NB4 (cell line): ENCODE measurements at regions not wholly inside any gene's neighbourhood (a gene's known extent, or its start where the extent isn't known, plus 50 kb on each side); places are given as distances from the start of the nearest gene placed in this dataset.

Source experiments
- DNase-seq: peaks from one replicate; pipeline ENCODE4 v3.0.0; 2010; ENCODE audit warnings: low read depth
- H3K4me3 ChIP-seq: one replicate; pipeline ENCODE4 v1.5.1; 2011; ENCODE audit warnings: mild to moderate bottlenecking, low read depth, low read length, moderate library complexity
- MYC ChIP-seq: IDR thresholded peaks from 2 replicates; pipeline ENCODE4 v1.6.1; 2011; ENCODE audit warnings: low read depth, low read length
- POLR2A ChIP-seq: IDR thresholded peaks from 2 replicates; pipeline ENCODE4 v1.6.1; 2011; ENCODE audit warnings: mild to moderate bottlenecking; ENCODE audit not compliant: insufficient read length; ENCODE audit errors: extremely low read depth
- TF ChIP-seq, protein P1 (sequence below): IDR thresholded peaks from one replicate; pipeline ENCODE4 v1.5.1; 2012; ENCODE audit warnings: low read depth, low read length
- TF ChIP-seq, protein P2 (sequence below): IDR thresholded peaks from 2 replicates; pipeline ENCODE4 v1.6.1; 2011; ENCODE audit warnings: low read depth, low read length

DNA sequence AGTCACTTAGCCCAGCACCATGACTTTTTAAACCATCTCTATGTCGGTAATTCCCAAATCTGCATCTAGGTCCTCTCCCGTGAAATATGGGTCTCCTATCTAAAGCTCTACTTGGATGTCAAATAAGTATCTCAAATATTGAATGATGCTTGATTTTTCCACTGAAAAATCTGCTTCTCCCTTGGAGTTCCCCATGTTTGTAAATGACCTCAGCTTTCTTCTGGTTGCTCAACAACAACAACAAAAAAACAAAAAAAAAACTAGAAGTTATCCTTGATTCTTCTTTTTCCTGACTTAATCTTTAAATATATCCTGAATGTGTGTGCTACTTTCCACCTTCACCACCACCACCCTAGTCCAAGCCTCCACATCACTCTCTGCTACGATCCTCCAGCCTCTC lies 307.5 kb upstream of the UBE2E2 start:
- DNase-seq: no peak
- H3K4me3 ChIP-seq: no peak overlapping the region
- TF ChIP-seq MYC (no peak), POLR2A (no peak)
- TF ChIP-seq, protein P1, sequence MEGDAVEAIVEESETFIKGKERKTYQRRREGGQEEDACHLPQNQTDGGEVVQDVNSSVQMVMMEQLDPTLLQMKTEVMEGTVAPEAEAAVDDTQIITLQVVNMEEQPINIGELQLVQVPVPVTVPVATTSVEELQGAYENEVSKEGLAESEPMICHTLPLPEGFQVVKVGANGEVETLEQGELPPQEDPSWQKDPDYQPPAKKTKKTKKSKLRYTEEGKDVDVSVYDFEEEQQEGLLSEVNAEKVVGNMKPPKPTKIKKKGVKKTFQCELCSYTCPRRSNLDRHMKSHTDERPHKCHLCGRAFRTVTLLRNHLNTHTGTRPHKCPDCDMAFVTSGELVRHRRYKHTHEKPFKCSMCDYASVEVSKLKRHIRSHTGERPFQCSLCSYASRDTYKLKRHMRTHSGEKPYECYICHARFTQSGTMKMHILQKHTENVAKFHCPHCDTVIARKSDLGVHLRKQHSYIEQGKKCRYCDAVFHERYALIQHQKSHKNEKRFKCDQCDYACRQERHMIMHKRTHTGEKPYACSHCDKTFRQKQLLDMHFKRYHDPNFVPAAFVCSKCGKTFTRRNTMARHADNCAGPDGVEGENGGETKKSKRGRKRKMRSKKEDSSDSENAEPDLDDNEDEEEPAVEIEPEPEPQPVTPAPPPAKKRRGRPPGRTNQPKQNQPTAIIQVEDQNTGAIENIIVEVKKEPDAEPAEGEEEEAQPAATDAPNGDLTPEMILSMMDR: no peak
- TF ChIP-seq, protein P2, sequence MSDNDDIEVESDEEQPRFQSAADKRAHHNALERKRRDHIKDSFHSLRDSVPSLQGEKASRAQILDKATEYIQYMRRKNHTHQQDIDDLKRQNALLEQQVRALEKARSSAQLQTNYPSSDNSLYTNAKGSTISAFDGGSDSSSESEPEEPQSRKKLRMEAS: no peak

DNA sequence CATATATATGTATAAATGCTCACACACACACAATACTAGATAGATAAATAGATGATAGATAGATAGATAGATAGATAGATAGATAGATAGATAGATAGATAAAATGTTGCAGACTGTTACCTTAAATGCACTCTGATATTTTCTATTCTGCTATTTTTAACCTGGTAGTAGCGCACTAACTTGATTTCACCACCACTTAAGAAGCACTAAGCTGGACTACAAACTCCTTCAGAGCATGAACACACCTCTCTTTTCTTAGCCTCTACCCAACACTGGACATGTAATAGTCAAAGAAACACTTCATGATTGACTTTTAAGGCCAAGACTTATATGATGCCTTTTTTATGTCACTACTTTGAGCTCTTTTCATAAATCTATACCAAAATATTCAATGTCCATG lies 304.6 kb upstream of the UBE2E2 start:
- no peak for TF ChIP-seq MYC
- TF ChIP-seq, protein P2: no peak
- TF ChIP-seq POLR2A: no peak
- TF ChIP-seq, protein P1: no peak
- DNase-seq: no peak
- H3K4me3 ChIP-seq: no peak overlapping the region

DNA sequence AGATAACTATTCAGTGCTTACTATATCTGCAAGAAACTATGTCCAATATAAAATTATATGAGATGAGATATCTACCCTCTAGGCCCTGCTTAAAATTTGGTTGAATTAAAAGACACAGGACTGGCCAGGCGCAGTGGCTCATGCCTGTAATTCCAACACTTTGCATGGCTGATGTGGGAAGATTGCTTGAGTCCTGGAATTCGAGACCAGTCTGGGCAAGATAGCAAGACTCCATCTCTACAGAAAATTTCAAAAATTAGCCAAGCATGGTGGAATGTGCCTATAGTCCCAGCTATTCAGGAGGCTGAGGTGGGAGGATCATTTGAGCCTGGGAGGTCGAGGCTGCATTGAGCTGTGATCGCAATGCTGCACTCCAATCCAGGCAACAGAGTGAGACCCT lies 303.7 kb upstream of the UBE2E2 start:
- no peak for DNase-seq
- TF ChIP-seq, protein P2: no peak
- TF ChIP-seq, protein P1: no peak
- no peak for TF ChIP-seq POLR2A
- no peak for TF ChIP-seq MYC
- no peak overlapping the region for H3K4me3 ChIP-seq

DNA sequence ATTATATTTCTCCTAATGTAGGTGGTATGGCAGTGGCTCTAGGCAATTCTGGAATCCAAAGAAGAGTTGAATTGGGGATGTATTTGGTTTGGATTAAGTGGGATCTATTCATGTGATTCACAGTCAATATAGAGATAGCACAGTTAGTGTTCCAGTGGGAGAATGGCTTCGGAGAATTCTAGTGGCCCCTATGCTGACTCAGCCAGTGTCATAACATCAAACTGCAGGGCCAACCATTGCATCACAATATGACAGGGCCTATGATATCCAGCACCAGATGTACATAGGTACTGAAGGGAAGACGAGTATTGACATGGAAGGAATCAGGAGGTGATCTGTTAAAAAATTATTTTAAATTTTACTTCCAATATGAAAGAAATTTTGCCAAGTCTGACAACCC lies 302.8 kb upstream of the UBE2E2 start:
- TF ChIP-seq MYC (no peak), POLR2A (no peak)
- TF ChIP-seq, protein P1: no peak
- TF ChIP-seq, protein P2: no peak
- no peak overlapping the region for H3K4me3 ChIP-seq
- no peak for DNase-seq

DNA sequence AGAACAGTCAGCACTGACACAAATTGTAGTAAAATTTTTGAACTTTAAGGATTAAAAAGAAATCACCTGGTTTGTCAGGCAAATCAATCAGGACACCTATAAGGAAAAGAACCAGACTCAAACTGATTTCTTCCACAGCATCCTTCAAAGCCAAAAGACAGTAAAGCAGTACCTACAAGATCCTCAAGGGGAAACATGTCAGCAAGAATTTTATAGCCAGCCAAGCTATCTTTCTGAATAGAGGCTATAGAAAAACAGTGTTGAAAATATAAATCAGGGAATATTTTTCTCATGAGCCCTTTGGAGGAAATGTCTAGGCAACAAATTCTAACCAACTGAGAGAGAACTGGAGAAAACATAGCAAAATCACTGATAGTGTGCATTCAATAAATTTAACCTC lies 301.4 kb upstream of the UBE2E2 start:
- no peak overlapping the region for H3K4me3 ChIP-seq
- TF ChIP-seq, protein P1: no peak
- TF ChIP-seq MYC: no peak
- TF ChIP-seq, protein P2: no peak
- no peak for TF ChIP-seq POLR2A
- DNase-seq: no peak
